ENCODE measurements at regions not wholly inside any gene's neighbourhood (a gene's known extent, or its start where the extent isn't known, plus 50 kb on each side); places are given as distances from the start of the nearest gene placed in this dataset.
A peak's percentile ranks its signal among the peaks of the same experiment; 100 is the strongest.
"Not testable (repeated sequence)": the region's sequence is repeated elsewhere in the genome, so short reads cannot be mapped to it uniquely, and the experiment has no call there.

GRCh38 chr5:91283326-91283725, 99.8 kb downstream of the ARRDC3 start:
- no peak for DNase-seq

DNA sequence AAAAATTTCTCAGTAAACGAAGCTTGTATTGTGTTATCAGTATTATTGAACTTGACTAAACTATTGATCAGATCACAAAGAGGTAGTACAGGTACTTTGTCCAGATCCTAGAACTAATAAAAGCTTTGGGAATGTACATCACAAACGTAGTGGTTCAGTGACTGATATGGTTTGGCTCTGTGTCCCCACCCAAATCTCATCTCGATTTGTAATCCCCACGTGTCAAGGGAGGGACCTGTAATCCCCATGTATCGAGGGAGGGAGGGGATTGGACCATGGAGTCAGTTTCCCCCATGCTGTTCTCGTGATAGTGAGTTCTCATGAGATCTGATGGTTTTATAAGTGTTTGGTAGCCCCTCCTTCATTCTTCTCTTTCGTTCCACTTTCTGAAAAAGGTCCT, 100.9 kb downstream of the ARRDC3 start:
- no peak for DNase-seq

- peak; percentile 35 for DNase-seq
Measured at GRCh38 chr5:91281401-91281800, 101.7 kb downstream of the ARRDC3 start.

DNA sequence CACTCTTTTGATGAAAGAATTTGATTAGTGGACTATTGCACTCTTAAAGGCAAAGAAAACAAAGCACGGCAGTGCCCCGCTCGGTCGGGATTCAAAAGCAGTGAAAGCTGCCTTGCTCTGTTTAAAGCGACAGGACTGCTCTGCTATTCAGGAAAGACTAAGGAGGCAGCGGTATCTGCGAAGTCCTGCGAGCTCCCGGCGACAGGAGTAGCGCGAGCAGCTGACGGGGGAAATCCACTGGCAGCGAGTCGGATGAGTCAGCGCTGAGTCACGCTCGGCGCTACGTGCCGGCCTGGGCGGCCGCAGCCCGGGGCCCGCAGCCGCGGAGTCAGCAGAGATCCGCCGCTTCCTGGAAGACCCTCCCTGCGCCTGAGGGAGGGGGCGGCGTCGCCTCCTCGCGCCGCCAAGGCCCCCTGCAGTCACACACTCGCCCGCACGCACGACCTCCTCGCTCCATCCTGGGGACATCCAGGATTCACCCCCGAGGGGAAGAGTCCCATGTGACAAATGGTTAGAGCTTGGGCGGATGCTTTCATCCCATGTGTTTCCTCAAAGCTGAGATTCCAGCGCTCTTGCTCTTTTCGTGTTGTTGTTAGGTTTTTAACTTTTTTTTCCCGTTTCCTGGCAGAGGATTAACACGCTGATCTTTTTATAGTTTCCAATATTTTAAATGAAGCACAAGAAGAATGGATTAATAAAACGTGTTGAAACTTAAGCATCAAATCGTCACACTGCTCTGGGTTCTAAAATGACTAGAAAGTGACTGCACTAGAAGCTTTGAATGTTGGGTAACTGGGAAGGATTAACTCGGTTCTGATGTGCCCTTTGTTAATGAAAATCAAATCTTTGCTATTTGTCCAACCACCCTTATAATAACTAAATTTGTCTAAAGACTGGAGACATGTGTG, 102.5 kb downstream of the ARRDC3 start:
- peak; percentile 93 for DNase-seq

GRCh38 chr5:91277840-91278239, 105.3 kb downstream of the ARRDC3 start:
- no peak for DNase-seq

GRCh38 chr5:91277093-91277626, 106.0 kb downstream of the ARRDC3 start:
- DNase-seq = no peak

GRCh38 chr5:91272858-91273257, 110.3 kb downstream of the ARRDC3 start:
- DNase-seq = peak; percentile 79

DNA sequence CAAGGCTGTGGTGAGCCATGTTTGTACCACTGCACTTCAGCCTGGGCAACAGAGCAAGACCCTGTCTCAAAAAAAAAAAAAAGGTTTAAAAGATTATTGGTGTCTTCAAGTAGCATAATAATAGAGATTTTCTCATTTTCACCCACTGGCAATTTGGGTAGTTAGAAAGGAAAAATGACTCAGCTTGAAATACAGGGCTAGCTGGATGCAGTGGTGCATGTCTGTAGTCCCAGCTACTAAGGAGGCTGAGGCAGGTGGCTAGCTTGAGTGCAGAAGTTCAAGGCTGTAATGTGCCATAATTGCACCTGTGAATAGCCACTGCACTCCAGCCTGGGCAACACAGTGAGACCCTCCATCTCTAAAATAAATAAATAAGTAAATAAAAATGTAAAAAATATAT, 111.1 kb downstream of the ARRDC3 start:
- DNase-seq = peak; percentile 41

DNA sequence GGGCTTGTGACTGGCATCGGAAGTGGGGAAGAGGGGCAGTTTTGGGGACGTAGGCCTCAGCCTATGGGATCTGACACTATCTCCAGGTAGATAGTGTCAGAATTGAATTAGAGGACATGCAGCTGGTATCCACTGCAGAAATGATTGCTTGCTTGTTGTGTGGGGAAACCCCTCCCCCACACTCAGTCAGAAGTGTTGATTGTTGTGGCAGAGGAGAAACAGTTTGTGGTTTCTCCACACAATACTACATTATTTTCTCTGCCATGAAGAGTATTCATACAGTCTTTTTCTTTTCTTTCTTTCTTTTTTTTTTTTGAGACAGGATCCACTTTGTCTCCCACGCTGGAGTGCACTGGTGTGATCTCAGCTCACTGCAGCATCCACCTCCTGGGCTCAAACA, 113.9 kb downstream of the ARRDC3 start:
- peak; percentile 72 for DNase-seq

DNA sequence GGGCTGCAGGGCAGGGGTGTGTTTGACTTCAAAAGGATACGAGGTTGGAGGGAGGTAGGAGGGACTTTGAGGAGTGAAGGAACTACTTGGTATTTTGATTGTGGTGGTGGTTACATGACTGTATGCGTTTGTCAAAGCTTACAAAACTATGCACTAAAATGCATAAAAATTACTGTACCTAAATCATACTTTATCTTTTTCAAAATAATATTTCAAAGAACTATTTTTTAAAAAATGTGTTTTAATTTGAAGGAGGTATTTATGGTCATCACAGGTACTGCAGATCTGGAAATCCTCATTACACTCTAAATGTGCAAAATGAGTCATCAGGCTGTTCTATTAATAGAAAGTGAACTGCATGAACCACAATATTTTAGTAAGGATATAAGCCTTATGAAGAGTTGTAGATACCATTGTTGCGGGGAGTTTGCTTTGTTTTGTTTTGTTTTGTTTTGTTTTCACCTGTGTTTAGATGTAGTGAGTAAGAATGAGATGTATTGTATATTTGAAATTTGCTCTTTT, 116.9 kb downstream of the ARRDC3 start:
- peak; percentile 45 for DNase-seq

- DNase-seq = no peak
Measured at GRCh38 chr5:91264311-91265051, 118.6 kb downstream of the ARRDC3 start.

- no peak for DNase-seq
Measured at GRCh38 chr5:91263898-91264297, 119.2 kb downstream of the ARRDC3 start.

DNA sequence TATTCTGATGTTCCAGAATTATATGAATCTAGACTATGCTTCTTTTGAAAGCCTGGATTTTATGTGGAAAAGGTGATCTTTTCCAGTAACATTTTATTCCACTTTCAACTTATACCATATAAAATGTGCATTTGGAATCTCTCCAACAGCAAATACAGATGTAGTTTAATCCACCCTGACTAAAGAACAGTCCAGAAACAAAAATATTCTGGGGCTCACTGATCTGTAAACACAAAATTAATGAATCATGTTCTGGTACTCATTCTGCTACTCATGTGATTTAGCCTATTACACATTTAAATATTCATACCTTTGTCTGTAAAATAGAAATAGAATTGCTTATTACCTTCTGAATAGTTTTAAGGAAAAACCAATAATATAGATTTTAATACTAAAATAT, 125.8 kb downstream of the ARRDC3 start:
- DNase-seq = no peak

GRCh38 chr5:91256142-91256524, 127.0 kb downstream of the ARRDC3 start:
- no peak for DNase-seq

- DNase-seq = no peak
Measured at GRCh38 chr5:91255396-91256141, 127.5 kb downstream of the ARRDC3 start.

- DNase-seq = no peak
Measured at GRCh38 chr5:91252916-91253315, 130.2 kb downstream of the ARRDC3 start.

GRCh38 chr5:91245871-91246270, 137.2 kb downstream of the ARRDC3 start:
- no peak for DNase-seq

- DNase-seq = no peak
Measured at GRCh38 chr5:91245074-91245452, 138.1 kb downstream of the ARRDC3 start.

- DNase-seq = no peak
Measured at GRCh38 chr5:91244380-91245073, 138.6 kb downstream of the ARRDC3 start.

DNA sequence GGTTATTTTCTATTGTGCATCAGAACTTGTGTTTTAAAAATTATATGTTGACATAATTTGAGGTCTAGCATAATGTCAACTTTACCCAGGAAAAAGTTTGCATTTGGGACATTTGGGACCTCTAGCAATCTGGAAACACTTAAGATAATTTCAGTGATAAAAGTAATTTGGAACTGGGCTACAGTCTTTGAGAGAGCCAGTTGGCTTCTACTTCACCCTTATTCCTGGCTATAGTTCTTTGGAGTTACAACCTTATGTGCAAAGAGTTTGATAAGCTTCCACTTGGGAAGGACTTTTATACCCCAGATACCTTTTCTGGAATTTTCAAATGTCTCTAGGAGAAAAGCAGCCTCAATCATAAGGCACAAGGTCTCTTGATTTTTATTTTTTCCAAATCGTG, 139.3 kb downstream of the ARRDC3 start:
- DNase-seq = no peak

DNA sequence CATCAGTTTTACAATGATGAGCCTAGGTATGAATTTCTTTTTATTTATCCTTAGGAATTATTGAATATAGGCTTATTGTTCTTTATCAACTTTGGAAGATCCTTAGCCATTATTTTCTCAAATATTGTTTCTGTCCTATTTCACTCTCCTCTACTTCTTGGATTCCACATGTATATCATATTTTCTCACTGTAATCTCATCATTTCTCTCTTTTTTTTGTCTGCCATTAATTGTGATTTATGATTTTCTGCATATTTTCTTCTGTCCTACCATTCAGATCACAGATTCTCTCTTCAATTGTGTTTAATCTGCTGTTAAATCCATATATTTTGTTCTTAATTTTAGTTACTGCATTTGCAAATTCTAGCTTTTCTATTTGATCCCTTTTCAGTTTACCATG, 139.8 kb downstream of the ARRDC3 start:
- no peak for DNase-seq

- not testable (repeated sequence) for DNase-seq
Measured at GRCh38 chr5:91241460-91241859, 141.7 kb downstream of the ARRDC3 start.

All from activated CD4-positive, alpha-beta T cell treated with anti-CD3 and anti-CD28 coated beads, Interleukin-2, amount 50 U/mL, for 16 hours (primary cell).